ENCODE measurements at regions not wholly inside any gene's neighbourhood (a gene's known extent, or its start where the extent isn't known, plus 50 kb on each side); places are given as distances from the start of the nearest gene placed in this dataset.

DNA sequence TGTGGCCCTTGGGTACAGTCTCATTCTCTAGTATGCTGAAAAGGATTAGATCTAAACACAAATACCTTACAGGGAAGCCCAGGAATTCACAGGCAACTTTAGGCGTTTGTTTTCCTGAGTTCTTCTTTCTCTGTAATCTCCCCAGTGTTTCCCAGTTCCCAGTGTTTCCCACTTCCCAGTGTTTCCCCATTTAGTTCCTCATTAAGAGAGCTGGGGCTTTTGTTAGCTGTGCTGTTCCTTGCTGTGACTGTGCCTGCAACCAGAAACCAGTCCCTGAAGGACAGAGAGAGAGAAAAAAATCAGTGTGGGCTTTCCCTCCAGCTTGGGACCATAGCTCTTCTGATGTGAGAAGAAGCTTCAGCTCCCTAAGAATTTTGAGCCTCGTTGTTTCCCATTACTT is 802.9 kb upstream of the COBL start:
- no peak for DNase-seq

DNA sequence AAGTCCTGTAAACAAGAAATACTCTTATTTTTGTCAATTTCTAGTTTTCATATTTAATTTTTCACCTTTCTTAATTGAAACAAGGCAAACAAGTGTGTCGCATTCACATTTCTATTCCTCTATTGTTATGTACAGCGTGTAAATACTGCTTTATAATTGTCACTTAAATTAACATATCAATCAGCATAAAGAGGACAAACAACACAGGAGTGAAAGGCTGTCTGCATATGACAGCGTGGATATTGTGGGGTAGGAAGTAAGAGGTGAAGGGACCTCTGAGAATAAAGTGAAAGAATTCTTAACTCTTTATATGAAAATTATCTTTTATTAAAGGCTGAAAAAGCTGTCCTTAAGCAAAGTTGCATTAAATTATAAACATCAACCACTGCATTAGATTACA is 797.9 kb upstream of the COBL start:
- no peak for DNase-seq

DNA sequence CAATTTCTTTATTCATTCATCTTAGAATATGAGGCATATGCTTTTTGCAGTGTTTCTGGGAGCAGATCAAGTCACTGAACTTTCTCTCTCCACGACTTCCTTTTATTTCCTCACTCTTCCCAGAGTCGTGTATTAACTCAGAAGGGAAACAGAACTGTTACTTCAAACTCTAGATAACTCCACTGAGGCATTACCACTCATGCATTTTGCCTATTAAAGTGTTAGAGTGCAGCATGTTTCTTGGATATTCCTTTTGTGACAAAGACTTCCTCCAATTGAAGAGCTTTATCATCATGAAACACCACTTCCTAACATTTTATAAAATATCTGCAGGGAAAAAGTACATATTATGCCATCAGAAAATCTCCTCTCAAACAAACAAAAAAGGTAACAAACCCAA is 797.4 kb upstream of the COBL start:
- no peak for DNase-seq

DNA sequence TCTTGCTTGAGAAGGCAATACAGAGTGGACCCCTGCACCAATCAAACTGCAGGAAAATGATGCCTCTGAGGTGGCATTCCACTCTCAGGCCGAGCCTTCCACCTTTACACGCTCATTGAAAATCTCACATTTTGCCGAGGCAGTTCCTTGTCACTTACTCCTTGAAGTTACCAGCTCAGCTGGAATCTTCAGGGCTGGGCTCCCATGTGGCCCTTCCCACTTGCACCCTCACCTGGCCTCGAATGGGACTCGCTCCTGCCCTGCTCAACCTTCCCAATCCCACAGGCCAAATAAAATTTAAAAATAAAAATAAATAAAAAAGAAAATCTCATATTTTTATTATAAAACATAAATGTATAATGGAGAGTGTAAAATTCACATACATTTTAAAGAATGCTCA is 790.7 kb upstream of the COBL start:
- DNase-seq, result no peak

DNA sequence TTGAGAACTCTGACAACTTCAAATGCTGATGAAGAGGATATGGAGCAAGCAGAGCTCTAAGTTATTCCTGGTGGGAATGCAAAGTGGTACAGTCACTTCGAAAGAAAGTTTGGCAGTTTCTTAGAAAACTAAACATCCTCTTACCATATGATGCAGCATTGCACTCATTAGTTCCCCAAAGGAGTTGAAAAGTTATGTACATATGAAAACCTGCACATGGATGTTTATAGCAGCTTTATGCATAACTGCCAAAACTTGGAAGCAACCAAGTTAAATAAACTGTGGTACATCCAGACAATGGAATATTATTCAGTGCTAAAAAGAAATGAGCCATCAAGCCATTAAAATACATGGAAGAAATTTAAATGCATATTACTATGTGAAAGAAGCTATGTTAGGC is 779.3 kb upstream of the COBL start:
- DNase-seq, result no peak

DNA sequence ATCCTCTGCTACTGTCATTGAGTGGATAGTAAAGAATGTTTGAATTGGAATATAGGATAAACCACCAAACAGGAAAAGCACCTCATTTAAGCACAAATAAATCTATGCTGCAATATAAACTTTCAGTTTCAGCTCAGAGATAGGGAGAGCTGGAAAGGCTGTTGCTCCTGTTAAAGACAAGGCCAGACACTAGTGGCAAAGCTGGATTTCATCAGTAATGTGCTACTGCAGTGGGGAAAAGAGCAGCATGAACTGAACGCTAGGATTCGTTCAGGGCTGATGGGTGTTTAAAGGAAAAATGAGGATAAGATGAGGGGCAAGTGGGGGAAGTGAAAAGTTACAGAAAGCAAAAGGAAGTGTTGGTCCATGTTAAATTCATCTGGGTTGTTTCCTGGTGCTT is 775.4 kb upstream of the COBL start:
- no peak for DNase-seq

DNA sequence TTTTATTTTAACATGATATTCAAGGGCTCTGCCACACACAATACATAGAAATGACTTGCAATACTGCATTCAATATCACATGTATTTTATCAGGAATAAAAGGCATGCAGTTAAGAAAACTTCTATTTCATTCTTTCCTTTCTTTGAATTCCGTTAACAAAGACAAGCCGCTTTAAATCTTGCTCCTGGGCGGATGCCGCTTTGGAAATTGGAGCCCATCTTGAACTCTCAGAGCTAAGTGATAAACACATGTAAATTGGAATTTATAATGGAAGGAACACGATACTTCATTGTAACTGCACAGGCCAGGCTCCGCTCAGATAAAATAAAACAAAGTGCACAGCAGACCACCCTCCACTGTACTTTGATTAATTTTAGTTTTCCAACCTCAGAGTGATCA is 774.5 kb upstream of the COBL start:
- DNase-seq, result no peak

DNA sequence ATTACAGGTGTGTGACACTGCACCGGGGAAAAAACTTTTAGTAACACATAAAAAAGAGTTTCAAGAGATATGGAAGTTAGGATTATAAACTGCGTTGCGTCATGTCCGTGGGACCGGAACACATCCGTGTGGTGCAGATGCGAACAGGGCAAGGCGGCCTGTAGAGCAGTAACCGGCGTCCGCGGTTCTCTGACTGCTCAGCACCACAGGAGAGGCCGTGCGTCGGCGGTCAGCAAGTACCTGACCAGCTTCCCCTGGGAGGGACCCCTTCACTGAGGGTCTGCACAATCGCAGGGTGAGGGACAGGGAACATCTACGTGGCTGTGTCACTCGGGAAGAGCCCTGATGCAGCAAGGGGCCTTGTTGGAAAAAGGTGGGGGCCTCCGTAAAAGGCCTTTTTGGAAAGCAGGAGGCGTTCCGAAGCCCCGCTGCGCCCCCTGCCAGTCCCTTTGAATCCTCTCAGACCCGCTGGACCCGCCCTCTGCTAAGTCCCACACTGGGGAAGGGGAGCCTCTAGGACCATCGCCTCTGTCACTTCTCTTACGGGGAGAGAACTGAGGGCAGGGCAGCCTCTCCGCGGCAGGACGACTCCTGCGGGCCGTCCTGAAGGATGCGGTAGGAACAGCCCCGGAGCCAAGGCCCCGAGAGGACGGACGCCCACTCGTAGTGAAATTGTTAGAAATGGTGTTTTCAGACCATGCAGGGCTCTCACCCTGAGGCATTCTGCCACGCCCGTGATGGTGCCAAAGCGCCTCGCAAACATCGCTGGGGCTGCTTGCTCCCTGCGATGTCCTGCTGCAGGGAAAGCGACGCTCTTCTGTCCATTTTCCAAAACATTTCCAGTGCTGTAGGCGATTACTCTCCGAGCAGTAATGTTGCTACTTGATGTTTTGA is 771.6 kb upstream of the COBL start:
- no peak for DNase-seq

DNA sequence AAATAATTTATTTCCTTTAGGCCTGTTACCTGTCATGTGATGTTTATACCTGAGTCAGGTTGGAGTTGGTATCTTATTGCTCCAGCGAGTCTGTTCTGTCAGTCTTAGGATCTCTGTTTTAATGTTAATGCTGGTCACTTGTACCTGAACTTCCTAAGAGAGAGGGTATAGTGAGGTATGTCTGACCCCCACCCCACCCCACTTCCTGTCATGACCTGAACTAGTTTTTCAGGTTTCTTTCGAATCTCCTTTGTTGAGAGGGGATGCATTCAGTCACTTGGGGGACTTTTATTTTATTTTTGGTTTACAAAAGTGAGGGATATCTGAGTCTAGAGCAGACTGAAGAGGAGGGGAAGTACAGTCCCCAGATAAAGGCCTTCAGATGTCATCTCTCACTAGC is 769.0 kb upstream of the COBL start:
- DNase-seq, result no peak

DNA sequence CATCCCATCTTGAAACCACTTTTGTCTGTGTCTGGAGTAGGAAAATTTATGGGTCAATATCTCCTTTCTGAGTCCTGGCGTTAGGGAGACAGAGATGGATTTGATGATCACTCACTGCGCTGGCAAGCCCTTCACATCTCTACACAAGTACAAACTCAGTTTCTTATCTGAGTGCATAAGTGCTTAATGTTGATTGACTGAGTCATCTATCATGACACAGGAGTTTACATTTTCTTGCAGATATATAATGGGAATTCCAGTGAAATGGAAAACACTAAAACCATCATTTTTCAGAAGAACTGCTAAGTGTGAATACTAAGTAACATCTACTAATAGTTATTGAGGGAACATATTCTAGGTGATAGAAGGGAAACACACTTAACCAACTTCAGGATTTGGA is 763.9 kb upstream of the COBL start:
- DNase-seq, result no peak

DNA sequence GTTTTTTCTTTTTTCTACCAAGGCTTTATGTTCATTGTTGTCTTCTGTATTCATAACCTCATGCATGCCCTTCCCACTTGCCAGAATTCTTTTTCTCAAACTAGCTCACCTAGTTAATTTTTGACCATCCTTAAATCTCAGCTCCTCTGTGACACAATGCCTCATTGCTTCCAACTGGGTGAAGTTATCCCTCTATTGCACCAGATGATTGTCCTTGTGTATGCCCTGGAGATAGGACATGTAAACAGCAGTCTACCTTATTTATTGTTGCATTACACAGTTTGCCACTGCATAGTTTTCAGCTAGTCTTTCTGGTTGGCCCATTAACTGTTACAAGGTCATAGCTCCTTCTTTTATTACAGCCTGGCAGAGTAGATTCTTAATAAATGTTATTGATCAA is 763.1 kb upstream of the COBL start:
- no peak for DNase-seq

DNA sequence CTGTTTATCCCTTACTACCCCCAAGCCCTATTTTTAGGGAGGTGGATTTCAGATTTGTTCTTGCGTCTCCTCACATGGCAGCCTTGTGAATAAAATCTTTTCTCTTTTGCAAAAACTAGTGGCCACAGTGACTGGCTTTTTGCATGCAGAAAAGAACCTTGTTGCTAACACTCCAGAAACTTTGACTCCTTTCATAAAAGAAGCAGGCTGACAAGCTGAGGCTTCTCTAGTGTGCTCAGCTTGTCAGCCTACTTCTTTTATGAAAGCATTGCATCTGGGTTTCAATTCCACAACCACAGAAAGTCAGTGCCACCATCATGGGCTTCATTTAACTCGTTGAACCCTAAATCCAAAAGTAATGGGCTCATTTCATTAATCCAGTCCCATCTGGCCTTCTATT is 761.0 kb upstream of the COBL start:
- no peak for DNase-seq

DNA sequence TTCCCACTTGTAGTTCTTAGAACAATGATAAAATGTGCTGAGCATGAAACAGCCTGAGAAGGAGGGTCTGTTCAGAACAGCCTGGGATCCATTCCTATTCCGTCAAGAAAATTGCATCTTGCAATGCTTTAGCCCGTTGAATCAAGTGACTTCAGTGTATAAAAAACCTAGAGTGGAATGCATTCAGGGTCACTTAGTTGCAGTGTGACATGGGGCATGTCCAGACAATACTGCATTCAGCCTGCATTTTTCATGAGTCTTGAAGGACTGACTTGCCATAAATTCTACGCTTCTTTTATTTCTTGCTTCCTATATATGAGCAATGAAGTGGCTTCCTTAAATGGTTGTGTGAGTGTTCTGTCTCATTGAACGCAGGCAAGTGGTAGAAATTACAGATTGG is 758.3 kb upstream of the COBL start:
- DNase-seq, result no peak

DNA sequence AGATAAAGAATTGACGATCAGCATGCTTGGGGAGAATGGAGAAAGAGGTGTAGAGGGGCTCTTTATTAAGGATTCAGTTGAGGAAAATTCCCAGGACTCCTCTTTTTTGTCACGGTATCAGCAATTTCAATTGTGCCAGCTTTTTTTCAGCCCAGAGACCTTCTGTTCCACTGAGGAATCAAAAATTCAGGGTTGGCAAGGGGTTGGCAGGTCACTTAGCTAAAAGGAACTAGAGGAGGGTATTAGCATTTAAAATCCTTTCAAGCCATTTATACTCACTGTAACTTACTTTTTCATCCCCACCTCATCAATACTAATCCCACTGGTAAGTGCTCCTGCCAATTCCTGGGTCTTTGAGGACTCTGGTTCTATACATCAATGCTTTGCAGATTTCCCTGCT is 757.5 kb upstream of the COBL start:
- no peak for DNase-seq

DNA sequence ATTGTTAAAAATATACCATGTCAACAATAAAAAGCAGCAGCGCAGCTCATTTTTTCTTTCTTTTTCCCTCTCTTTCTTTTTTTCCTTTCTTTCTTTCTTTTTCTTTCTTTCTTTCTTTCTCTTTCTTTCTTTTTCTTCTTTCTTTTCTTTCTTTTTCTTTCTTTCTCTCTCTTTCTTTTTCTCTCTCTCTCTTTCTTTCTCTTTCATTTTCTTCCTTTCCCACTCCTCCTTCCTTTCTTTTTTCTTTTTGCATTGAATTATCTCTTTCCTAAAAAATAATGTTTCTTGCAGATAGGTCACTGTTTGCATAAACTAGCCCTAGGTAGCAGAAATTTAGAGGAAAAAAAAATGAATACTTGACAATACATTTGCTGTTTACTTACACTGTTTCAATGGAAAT is 755.1 kb upstream of the COBL start:
- DNase-seq, result no peak

DNA sequence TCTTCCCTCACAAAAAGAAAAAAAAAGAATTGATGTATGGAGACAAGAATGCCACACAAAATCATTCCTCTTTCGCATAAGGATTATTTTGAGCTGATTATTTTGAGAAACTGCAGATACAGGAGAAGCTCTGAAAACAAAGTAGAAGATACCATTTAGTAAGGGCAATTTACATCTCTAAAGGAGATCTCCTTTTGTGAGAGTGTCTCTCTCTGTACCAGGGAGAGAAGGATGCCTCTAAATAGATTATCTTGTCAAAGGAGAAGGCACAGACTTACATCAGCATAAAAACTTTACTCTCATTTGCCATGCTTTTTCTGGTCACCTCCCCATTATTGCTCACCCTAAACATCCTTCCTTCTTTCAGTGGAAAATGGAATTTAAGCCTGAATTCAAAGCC is 747.9 kb upstream of the COBL start:
- no peak for DNase-seq

DNA sequence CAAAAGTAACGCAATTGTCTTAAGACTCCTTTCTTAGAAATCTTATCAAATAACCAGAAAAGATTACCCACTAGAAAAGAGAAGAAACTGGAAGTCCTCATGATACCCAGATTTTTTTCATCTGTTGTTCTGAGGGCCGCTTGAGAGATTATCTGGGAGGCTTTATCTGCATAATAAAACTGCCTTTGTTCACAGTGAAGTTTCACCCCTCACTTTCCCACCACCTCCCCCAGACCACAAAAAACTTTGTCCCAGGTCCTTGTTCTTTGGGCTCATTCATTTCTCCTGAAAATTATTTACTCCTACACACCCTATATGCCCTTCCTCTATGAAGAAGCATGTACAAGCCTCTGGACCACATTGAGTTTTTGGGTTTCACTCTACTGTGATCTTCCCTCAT is 745.1 kb upstream of the COBL start:
- no peak for DNase-seq

DNA sequence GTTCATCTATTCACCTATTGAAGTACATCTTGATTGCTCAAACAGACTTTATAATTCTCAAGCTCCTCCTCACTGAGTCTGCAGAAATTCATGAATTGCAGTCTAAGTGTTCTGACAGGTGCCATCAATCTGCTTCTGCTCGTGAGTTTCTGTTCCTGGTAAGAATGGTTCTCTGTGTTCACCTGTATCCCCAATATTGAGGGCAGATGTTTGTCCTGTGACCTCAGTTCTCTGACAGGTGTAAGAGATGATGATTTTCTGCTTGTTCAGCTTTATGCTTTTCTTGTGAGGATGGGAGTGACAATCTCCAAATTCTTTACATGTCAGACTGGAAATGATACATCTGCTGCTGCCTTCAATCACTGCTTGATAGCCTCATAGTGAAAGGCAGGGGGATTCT is 736.9 kb upstream of the COBL start:
- DNase-seq, result no peak

DNA sequence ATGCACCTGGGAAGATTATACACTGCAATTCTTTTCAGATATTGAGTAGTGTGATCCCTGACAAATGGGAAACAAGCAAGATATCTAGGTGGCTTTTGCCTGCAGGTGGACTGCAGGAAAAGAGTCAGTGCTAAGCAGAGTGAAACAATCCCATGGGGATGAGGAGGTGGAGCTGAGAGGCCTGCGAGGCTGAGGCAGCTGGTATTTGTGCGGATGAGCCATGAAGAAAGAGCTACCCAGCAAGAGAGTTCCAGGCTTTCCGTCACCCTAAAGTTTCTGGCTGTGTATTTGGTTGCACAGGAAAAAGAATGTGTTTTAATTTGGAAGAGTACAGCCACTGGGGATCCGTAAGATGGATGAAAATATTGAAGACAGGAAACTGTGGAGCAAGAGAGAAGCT is 714.1 kb upstream of the COBL start:
- no peak for DNase-seq

DNA sequence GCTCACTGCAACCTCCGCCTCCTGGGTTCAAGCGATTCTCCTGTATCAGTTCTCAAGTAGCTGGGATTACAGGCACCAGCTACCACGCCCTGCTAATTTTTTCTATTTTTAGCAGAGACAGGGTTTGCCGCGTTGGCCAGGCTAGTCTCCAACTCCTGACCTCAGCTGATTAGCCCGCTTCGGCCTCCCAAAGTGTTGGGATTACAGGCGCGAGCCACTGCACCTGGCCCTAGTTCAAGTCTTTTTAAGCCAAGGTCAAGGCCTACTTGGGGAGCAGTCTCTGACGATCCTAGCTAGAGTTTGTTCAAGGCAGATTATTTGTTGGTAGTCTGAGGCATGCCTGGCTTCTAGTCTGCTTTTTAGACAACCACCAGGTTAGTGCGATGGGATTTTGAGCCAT is 709.5 kb upstream of the COBL start:
- no peak for DNase-seq

DNA sequence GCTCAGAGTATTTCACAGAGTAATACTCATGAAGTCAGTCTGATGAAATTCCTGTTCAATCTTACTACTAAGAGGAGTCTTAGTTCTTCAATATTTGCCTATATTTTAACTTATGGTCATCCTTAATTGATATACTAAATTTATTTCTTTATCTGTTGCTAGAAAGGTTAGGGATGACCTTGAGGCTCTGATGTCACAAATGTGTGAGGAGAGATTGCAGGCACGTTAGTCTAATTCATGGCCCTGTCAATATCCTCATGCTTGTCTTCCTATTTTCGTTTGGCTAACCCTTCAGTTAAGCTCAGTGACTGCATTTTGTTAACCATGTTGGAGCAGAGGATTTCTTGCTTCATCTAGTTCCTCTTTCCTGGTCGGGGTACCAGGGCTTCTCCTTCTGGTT is 704.7 kb upstream of the COBL start:
- DNase-seq, result no peak

DNA sequence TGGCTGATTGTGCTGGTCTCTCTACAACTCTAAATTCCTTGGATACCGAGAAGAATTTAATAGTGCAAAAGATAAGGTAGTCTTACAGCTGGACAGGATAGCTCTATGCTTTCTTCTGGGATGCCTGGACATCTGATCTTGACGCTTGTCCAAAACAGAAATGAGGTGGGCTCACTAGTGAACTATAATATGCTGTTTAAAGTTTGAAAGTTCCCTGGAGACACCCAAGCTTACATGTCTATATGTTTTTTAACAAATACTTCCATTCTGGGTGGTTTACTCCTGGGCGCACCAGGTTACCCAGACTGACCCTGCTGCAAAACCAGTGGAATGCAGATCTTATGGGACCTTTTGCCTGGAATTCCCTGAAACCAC is 702.1 kb upstream of the COBL start:
- DNase-seq, result no peak

DNA sequence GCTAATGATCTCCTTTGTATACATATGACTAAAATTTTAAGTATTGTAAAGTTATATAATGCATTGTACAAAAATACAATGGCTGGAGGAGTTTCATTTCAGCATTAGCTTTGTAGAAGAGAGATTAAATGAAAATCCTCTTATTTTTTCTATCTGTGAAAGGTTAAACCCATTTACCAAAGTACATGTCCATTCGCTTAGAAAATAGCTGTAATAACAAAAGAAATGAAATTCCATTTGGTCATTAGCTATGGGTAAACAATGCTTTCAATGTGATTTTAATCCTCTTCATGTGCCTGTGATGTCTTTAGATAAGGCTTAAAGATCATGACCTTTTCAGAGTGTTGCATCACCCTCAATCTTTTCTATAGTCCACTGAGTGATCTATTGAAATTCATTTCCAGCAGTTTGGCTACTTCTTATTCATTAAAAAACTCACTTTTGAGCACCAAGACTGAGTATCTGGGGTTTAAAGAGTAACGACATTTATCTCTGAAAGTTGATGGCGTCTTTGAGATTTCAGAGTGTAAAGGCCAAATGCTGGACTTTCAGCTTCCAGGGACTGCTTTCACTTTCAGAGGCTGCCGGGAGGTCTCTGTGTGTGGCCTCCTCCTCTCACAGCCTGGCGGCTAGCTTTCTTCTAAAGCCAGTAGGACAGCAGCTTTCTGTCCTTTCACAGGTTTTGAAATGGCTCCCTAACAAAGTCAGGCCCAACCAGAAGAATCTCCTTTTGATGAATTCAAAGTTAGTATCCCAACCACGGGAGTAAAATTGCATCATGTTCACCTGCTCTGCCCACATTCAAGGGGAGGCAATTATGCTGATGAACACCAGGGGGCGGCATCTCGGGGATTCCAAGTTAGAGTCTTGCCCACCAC is 701.4 kb upstream of the COBL start:
- no peak for DNase-seq

DNA sequence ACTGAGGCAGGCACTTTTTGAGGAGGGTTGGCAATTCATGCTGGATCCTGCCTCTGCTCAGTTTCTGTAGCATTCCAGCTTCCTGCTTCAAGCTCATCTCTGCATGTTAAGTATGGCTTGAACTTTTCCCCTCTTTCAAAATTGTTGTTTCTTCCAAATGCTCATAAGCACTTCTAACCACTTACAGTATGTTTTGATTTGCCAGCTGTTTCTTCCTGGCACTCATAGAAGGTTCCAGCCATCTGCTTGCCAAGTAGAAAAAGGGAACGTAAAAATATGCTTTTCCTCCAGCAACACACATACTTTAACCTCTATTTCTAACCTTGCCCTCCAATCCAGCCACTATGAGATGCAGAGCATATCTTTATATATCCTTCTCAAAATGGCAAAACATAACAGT is 692.6 kb upstream of the COBL start:
- DNase-seq, result no peak

DNA sequence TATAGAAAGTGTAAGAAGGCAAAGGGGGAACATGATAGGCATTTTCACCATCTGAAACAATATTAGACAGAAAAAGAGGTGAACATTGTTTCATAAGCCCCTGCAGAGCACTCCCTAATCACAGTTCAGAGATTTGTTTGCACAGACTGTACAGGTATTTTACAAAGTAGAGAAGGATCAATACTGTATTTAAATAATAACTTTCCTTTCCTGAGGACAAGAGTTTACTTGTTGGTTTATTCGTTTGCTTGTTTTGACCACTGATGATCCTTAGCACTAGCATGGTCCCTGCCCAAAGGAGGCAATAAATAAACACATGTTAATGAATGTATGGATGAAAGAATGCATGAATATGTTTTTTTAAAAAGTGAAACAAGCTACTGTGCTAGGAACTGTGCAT is 690.1 kb upstream of the COBL start:
- DNase-seq, result no peak

Measured in activated CD4-positive, alpha-beta T cell treated with anti-CD3 and anti-CD28 coated beads, Interleukin-2, amount 50 U/mL, for 1 hour (primary cell).